BJ (cell line): ENCODE measurements at regions not wholly inside any gene's neighbourhood (a gene's known extent, or its start where the extent isn't known, plus 50 kb on each side); places are given as distances from the start of the nearest gene placed in this dataset. TPM values are rescaled to one million over a fixed set of nuclear protein-coding genes. Genes with fewer than 3 reads are reported as not detected.
"Not testable (repeated sequence)": the region's sequence is repeated elsewhere in the genome, so short reads cannot be mapped to it uniquely, and the experiment has no call there.

ENCODE experiments used
- CTCF ChIA-PET: fragments of 350-600 bp; formaldehyde crosslinking; extraction: SDS; loops from one replicate; lab custom pipeline; 2021; ENCODE audit warnings: antibody characterized with exemption, inconsistent platforms; lab: Yijun Ruan, JAX
- POLR2A ChIA-PET: fragments of 300-600 bp; sonication (Branson Sonifier 250); formaldehyde crosslinking; extraction: SDS; loops from one replicate; lab custom pipeline; 2021; ENCODE audit warnings: antibody characterized with exemption; lab: Charles Lee
- DNase-seq: peaks from one replicate; pipeline ENCODE4 v3.0.0-alpha.2; 2011; ENCODE audit warnings: low read depth
- H3K27me3 ChIP-seq: 2 replicates; pipeline ENCODE4 v1.6.0; 2011; ENCODE audit warnings: low read length; ENCODE audit not compliant: control insufficient read depth, insufficient read depth
- H3K36me3 ChIP-seq: 2 replicates; pipeline ENCODE4 v1.5.1; 2011; ENCODE audit warnings: low read length; ENCODE audit not compliant: control insufficient read depth, insufficient read depth
- H3K4me3 ChIP-seq: 2 replicates; pipeline ENCODE4 v1.5.1; 2011; ENCODE audit warnings: low read depth, mild to moderate bottlenecking, control low read depth, low read length
- small RNA-seq: library from RNA; depleted of rRNA; stranded (forward); fragments of <200 nt; gene quantifications from one replicate; pipeline ENCODE3, GENCODE V24; 2012; ENCODE audit warnings: low replicate concordance, low read depth; ENCODE audit not compliant: insufficient read length

- H3K4me3 ChIP-seq, DNase-seq, POLR2A ChIA-PET, H3K27me3 ChIP-seq, CTCF ChIA-PET, H3K36me3 ChIP-seq: not testable (repeated sequence)
These were observed 132.3 kb upstream of the TP53TG3D start for GRCh38 chr16:32120779-32121178.

- CTCF ChIA-PET, H3K4me3 ChIP-seq, H3K36me3 ChIP-seq, DNase-seq, POLR2A ChIA-PET, H3K27me3 ChIP-seq: not testable (repeated sequence)
These were observed 131.7 kb upstream of the TP53TG3D start for GRCh38 chr16:32121273-32121900.

GRCh38 chr16:32152434-32152833 is 100.7 kb upstream of the TP53TG3D start:
- POLR2A ChIA-PET, H3K36me3 ChIP-seq, H3K4me3 ChIP-seq, DNase-seq, H3K27me3 ChIP-seq, CTCF ChIA-PET: not testable (repeated sequence)

GRCh38 chr16:32187918-32188669 is 65.0 kb upstream of the TP53TG3D start:
- POLR2A ChIA-PET, H3K27me3 ChIP-seq, DNase-seq, H3K4me3 ChIP-seq, CTCF ChIA-PET, H3K36me3 ChIP-seq: not testable (repeated sequence)

GRCh38 chr16:32202585-32202984 is 50.5 kb upstream of the TP53TG3D start:
- H3K36me3 ChIP-seq, H3K4me3 ChIP-seq, H3K27me3 ChIP-seq, CTCF ChIA-PET, DNase-seq, POLR2A ChIA-PET: not testable (repeated sequence)

Small RNAs in the stretch of these regions (small RNA-seq; reads per million reads assigned to genes)
- not detected for gene AC133485.4
- not detected for gene AC142381.2
- not detected for gene IGHV1OR16-3
- gene IGHV3OR16-9 = not detected
